Activated T-cell treated with anti-CD3 and anti-CD28 coated beads for 4 hours (primary cell): ENCODE measurements at regions not wholly inside any gene's neighbourhood (a gene's known extent, or its start where the extent isn't known, plus 50 kb on each side); places are given as distances from the start of the nearest gene placed in this dataset.
"Not testable (repeated sequence)": the region's sequence is repeated elsewhere in the genome, so short reads cannot be mapped to it uniquely, and the experiment has no call there.

ENCODE experiments used
- DNase-seq: peaks from one replicate; pipeline ENCODE4 v3.0.0-alpha.2; 2020

DNA sequence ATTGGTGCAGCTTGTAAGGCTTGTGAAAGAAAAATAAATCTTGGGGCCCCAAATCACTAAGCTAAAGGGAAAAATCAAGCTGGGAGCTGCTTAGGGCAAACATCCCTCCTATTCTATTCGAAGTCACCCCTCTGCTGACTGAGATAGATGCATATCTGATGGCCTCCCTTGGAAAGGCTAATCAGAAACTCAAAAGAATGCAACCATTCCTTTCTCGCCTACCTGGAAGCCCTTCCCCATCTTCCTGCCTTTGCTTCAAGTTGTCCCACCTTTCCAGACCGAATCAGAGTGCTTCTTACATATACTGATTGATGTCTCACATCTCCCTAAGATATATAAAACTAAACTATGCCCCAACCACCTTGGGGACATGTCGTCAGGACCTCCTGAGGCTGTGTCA is 240.3 kb downstream of the SKIDA1 start:
- DNase-seq, result no peak

DNA sequence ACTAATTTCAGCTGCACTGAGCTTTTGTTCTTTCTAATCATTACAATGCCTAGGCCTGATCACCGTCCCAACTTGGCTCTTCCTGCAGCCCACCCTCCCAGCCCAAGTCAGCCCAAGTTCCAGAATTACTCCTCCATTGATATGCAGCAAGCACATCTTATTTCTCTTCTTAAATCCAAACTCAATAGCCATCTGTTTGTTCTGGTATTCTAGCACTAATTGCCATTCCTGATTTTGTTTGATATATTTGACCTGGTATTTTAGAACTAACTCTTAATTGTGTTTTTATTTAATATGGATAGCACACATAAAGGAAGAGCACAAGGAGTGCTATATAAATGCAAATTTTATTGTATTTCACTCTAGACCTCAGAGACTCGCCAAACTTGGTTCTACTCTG is 241.2 kb downstream of the SKIDA1 start:
- no peak for DNase-seq

DNA sequence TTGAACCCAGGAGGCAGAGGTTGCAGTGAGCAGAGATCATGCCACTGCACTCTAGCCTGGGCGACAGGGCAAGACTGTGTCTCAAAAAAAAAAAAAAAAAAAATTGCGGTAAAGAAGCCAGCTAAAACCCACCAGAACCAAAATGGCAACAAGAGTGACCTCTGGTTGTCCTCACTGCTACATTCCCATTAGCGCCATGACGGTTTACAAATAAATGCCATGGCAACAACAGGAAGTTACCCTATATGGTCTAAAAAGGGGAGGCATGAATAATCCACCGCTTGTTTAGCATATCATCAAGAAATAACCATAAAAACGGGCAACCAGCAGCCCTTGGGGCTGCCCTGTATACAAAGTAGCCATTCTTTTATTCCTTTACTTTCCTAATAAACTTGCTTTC is 242.4 kb downstream of the SKIDA1 start:
- not testable (repeated sequence) for DNase-seq

DNA sequence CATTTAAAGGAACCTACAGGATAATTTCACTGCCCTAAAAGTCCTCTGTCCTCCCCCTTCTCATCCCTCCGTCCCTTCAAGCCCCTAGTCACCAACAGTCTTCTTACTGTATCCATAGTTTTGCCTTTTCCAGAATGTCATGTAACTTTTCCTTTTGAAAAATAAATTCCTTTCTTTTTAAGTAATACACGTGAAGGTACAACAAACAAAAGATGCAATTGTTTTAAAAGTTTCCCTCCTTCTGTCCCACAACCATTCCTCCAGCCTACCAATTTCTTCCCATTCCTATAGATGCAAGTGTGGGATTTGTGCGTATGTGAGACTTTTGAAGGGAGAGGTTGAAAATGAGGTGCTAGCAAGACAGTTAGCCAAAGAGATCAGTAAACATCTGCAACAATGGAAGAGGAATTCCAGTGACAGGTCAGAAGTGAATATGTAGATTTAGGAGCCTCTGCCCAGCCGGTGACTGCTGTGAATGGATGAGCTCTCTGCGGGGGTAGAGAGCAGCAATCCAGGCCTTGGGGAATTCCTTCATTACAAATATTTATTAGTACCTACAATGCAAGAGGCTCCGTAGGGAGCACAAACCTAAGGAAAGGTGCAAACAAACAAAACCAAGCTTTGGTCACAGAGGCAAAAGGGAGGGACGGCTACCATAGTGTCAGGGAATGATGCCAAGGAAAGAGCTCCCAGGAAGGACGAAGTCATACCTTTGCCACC is 243.6 kb downstream of the SKIDA1 start:
- no peak for DNase-seq

DNA sequence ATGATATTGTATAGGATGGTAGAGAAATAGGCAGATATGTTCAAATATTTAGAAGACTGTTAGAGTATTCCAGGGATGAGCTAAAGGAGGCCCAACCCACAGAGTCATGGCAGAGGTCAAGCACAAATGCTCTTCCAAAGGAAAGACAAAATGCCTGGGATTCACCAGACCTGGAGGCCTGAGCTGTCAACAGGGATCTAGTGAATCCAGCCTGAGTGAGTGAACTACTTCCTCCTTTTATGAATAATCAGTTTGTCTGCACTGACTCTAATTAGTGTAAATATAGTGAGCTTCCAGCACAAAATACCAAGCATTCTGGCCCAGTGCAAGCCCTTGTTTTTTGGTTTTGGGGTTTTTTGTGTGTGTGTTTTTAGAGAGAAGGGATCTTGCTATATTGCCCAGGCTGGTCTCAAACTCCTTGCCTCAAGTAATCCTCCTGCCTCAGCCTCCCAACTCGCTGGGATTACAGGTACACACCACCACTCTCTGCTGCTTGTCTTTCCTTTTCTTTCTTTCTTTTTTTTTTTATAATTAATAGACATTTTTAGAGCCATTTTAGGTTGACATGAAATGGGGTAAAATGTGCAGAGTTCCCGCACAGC is 244.4 kb downstream of the SKIDA1 start:
- no peak for DNase-seq

DNA sequence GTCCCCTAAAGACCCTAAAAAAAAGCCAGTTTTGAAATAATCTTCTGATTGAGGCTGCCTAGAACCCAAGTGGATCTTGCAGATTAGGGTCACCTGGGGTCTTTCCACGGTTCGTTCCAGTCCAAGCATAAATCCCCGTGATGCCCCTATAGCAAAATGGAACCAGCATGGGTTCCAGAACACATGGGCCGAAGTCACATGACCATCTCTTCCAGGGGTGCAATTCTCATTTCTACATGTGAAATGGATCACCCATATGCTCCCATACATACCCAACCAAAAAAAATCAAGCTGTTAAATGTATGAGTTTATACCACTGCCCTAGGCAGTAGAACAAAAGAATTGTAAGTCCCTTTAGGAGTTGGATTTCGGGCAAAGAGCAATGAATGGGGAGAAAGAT is 245.4 kb downstream of the SKIDA1 start:
- no peak for DNase-seq

DNA sequence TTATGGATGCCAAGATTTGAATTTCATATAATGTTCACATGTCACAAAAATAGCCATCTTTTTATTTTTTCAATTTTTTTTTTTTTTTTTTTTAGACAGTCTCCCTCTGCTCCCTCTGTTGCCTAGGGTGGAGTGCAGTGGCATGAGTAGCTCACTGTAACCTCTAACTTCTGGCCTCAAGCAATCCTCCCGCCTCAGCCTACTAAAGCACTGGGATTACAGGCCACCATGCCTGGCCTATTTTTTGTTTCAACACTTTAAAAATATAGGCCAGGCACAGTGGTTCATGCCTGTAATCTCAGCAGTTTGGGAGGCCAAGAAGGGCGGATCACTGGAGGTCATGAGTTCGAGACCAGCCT is 246.3 kb downstream of the SKIDA1 start:
- no peak for DNase-seq

DNA sequence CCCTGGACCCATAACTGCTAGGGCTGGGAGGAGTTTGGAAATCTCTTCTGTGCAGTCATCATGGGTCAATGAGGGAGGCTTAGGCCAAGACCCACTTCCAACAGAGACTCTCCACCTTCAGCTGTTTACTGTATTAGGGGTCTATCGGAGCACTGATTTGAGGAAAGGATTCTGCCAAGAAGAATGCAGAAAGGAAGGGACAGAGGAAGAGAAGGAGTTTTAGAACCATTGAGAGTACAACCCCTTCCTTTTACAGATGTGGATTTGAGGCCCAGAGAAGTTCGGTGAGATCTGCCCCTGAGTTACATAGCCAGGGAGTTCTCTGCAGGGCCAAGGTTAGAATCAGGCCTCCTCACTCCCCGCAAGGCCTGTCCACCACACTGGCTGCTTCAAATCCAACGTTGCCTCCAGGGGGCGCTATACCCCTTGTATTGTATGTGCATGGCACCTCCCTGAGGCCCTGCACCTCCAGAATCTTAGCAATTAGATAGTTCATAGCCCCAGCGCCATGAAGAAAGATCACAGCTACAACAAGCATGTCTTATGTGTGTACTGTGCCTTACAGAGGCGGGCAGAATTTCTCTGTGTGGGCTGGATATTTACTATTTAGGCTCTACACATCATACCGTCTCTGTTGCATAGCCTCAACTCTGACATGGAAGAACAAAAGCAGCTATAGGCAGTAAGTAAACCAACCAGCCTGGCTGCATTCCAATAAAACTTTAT is 246.8 kb downstream of the SKIDA1 start:
- DNase-seq, result peak; percentile 51

DNA sequence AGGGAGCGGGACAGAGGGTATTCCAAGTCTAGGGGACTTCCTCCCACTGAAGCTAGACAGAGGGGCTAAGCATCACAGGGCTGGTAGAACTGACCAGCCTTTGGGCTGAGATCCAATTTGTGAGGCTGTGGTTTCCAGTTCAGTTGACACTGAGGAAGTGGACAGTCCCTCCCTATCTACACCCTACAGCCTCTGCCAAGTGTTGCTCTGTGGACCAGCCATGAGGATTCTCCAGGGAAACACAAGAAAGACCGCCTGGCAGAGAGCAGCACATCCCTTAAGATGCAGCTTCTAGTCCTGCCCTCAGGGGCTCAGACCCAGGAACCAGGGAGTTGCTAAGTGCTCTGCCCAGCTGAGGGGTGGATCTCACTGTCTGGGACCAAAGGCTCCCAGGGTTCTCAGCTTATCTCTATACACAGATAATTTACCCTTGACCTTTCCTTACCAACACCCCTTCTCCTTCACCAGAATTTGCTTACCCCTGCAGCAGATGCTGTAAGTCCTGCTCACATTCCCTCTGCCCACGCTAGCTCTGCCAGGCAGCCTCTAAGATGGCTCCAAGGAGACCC is 252.0 kb downstream of the SKIDA1 start:
- no peak for DNase-seq

DNA sequence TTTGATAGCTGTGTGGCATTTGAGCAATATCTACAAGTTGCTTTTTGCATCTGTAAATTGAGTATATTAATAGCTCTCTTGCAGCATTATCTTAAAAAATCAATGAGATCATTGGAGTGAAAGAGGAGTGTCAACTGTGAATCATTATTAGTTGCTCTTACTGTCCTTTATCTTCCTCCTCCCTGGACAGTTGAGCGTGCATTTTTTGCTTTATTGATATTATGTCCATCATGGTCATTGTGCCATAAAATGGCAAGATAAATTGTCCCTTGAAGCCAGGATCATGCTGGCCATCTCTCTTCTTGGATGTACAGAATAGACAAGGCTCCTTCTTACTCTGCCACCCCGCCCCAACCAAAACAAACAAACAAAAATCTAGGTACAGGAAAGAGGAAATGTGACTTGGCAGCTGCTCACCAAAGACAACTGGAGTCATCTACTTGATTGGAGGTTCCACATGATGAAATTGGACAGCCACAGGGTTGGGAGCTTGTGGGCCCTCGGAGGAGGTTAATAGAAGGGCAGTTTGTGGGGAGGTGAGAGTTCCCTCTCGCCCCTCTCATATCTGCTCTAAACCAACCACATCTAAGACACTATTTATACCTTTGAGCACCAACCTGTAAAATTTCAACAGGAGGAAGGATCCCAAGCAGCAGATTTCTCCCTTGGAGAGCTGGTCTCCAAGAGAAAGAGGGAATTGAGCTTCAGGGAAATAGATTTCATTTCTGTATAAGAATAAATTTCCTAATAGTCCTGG is 252.7 kb downstream of the SKIDA1 start:
- DNase-seq, result no peak

DNA sequence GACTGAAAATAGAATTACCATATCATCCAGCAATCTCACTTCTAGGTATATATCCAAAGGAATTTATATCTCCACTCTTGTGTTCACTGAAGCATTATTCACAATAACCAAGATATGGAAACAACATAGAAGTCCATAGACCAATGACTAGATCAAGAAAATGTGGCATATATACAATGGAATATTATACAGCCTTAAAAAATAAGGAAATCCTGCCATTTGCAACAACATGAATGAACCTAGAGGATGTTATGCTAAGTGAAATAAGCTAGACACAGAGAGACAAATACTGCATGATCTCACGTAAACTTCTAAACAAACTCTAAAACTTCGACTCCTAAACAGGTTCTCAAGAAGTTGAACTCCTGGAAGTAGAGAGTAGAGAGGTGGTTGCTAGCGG is 254.5 kb downstream of the SKIDA1 start:
- DNase-seq, result no peak

DNA sequence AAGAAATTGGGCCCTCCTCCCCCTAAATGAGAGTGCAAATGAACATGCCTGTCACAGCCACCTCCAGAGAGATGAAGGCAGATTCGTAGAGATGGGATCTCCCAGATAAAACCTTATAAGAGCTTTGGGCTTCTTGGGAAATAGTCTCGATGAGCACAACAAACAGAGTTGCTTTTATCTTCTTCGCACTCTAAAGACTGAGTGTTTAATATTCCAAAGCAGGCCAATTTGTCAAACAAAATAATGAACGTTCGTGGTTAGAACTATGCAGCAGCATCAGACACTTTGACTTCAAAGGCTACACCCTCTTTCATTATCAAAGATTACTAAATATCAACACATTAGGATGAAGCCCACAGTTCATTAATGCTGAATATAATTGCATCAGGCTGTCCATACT is 256.2 kb downstream of the SKIDA1 start:
- no peak for DNase-seq

DNA sequence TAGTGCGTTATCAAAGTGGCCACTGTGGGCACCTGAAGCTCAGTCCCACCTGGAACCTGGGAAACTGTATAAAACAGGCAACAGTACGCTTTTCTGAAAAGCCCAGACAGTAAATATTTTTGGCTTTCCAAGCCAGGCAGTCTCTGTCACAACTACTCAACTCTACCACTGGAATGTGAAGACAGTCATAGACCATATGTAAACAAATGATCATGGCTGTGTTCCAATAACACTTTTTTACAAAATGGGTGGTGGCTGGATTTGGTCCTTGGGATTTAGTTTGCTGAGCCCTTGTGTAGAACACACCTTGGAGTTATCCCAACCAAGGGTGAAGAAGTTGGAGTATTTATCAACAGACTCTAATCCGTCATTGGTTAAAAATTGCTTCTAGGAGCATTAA is 259.9 kb downstream of the SKIDA1 start:
- DNase-seq, result no peak

DNA sequence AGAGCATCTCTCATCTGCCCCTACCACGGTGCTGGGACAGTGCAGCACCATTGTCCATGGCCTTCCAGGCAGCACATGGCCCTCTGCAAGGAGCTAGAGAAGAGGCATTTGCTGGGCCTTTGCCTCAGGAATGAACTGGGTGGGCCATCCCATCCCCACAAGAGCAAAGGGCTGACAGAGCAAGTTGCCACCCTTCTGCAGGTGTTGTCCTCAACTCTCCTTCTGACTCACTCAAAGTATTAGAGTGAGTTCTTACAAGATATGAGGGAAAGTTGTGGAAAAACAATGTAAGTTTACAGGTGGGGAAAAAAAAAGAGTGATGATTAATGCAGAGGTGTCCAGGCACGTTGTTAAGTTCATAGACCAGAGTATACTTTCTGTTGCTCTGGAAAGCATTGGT is 261.2 kb downstream of the SKIDA1 start:
- DNase-seq, result no peak

DNA sequence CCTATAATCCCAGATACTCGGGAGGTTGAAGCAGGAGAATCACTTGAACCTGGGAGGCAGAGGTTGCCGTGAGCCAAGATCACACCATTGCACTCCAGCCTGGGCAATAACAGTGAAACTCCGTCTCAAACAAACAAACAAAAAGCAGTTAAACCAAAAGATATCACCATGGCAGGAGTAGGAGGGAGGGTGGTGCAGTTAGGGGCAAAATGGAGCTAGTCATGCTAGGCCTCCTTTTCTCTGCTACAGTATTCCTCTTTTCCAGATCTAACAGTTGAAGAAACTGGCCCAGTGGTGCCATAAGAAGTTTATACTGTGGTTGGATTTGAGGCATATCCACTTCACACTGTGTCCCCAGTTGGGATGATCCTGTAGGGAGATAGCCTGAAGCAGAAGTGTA is 261.6 kb downstream of the SKIDA1 start:
- no peak for DNase-seq

DNA sequence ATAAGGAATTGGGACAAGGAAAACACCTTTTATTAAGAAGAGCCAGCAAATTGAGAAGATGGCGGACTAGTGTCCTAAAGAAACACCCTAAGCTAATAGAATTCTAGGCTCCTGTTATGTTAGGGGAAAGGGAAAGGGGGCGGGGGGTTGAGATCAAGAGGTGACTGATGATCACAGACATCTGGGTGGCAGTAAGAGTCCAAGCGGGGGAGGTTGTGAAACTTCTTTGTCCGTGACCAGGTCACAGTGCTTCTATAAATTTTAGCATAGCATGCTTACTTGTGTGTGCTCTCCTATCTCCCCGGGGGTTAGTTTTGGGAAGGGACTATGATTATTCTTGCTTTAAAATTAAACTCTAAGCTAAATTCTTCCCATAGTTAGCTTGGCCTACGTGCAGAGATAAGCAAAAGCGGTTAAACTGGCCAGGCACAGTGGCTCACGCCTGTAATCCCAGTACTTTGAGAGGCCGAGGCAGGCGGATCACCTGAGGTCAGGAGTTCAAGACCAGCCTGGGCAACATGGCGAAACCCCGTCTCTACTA is 262.1 kb downstream of the SKIDA1 start:
- no peak for DNase-seq

DNA sequence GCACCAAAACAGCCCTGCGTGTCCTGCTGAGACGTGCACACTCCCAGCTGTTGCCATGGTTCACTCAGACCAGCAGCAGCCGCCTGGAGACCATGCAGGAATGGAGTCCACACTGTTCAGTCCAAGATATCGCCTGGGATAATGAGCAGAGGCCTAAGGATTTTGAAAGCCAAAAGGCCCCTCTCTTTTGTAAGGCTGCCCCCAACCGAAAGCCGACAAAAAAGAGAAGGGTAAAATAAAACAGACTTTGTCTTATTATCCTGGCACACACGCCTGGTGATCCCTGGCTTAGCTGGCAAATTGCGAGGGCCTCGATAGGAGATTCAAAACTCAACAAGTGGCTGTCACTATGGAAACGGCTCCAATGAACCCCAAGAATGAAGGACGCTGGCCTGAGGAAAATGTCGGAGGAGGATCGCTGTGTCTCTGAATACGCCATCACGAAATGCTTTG is 263.6 kb downstream of the SKIDA1 start:
- no peak for DNase-seq

DNA sequence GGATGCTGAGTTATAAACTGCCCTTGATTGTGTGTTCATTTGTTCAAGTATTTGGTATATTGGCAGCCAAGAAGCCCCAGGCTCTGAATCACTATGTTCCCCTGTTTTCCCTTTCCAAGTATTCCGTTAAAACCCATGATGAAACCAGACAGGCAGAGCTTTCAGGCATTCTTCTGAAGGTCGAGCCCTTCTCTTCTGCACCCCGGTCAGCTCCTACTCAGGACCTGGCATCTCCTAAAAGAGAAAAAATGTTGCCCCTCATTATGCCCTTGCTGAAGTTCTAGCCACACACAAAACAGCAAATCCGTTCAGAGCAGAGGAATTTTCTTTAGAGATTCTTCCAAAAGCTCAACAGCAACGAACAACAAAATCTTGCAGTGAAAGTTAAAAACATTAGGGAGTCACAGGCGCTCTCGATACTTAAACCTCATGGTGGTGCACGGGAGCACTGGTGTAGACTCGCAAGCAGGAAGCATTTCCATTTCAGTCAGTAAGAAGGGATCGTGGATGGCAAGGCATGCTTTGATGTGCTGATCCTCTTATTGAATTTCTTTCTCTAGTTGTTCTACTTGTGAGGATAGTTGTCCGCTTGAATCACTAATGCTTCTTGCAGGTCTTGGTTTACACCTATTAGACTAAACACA is 264.9 kb downstream of the SKIDA1 start:
- no peak for DNase-seq

DNA sequence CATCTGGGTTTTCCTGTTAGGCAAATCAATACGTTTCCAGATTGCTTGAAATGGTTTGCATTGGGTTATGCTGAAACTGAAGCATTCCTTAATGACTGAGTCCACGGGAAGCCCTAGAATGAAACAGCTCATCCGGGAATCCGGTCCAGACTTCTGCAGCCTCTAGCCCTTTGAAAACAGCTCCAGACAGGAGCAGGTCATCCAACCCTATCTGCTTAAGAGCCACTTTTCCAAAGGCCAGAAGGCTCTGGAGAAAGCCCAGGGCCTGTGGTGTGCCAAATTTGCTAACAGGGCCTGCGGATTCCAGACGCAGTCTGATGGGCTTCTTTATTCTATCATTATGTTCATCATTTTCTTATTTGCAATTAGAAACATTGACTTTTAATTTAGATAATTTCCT is 265.4 kb downstream of the SKIDA1 start:
- DNase-seq, result no peak

DNA sequence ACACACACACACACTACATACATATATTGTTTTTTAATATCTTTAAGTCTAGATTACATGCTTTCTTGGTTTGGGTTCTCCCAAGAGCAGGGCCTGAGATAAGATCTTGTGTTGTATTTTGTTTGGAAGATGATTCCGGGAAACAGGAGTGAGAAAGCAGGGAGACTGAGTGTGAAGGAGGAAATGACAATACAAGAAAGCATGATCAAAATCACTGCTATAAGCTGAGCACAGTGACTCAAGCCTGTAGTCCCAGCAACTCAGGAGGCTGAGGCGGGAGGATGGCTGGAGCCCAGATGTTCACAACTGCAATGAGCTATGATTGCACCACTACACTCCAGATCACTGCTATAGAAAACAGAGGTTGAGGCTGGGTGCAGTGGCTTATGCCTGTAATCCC is 267.6 kb downstream of the SKIDA1 start:
- no peak for DNase-seq

DNA sequence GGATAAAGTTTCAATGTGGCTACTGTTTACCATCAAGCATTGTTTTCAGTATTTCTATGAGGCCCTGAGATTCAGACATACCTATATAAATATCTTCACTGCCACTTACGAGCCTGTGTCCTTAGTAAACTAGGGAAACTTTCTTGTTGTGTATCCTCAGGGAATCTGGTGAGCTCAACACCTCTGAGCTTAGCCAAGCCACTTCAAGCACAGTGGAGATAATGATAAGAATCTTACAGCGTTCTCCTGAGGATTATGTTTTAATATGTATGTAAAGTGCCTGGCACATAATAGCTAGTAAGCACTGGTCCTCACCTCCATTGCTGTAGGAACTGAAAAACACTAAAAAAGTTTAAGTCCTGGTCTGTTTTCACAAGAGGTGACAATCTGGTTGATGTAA is 268.3 kb downstream of the SKIDA1 start:
- no peak for DNase-seq

DNA sequence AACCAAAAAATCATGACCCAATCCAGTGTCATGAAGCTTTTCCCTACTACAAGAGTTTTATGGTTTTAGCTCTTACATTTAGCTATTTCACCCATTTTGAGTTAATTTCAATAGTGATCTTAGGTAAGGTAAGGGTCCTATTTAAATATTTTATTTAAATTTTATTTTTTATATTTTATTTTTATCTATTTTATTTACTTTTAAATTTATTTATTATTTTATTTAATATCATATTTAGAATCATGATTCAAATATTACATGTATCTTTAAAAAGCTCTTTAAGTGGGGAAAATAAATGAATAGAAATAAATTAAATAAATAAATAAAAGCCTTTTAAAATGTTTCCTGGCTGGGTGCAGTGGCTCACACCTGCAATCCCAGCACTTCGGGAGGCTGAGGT is 276.0 kb downstream of the SKIDA1 start:
- no peak for DNase-seq

DNA sequence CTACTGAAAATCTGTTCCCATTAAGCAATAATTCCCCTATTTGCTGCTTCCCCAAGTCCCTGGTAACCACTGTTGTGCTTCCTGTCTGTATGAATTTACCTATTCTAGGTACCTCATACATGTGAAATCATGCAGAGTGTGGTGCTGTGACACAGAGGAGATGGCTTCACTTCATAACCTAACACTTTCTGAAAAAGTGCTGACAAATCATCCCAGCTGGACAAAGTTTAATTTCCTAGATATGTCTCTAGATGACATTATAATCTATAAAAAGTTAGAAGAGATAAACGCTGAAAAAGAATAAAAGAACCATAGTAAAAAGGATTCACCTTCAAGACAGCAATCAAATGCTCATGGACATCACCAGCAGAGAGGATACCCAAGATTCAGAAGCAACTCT is 277.9 kb downstream of the SKIDA1 start:
- DNase-seq, result no peak
